ENCODE measurements at regions not wholly inside any gene's neighbourhood (a gene's known extent, or its start where the extent isn't known, plus 50 kb on each side); places are given as distances from the start of the nearest gene placed in this dataset.
"Not testable (repeated sequence)": the region's sequence is repeated elsewhere in the genome, so short reads cannot be mapped to it uniquely, and the experiment has no call there.

GRCh38 chr2:147420947-147421675 lies 423.7 kb upstream of the ACVR2A start:
- Histone ChIP-seq H3K27me3 (ENCODE audit: low read length) (no peaks in the 10 kb centered on the region), H3K79me2 (ENCODE audit: low read length) (no peaks in the 10 kb centered on the region), H3K9ac (ENCODE audit: low read length) (no peak overlapping the region), H3K4me1 (ENCODE audit: insufficient read depth, low read length) (peaks cover 22% of the 10 kb centered on the region), H3K27ac (ENCODE audit: low read length) (no peak overlapping the region), H3K4me2 (ENCODE audit: low read length) (no peak overlapping the region), H3K9me2 (replicated peaks; ENCODE audit: low read length) (no peaks in the 10 kb centered on the region), H3F3A (ENCODE audit: low read length, unreplicated experiment) (no peaks in the 10 kb centered on the region), H3K9me3 (ENCODE audit: low read length) (no peaks in the 10 kb centered on the region), H3K4me3 (ENCODE audit: low read length) (no peak overlapping the region), H2AFZ (ENCODE audit: low read length) (no peak overlapping the region), H4K20me1 (ENCODE audit: low read length) (no peaks in the 10 kb centered on the region), H3K36me3 (ENCODE audit: low read depth, low read length) (no peaks in the 10 kb centered on the region)
- DNase-seq (no peak), ATAC-seq (no peak)
- ChIA-PET CTCF (interaction anchor here (0.6 kb wide), 1 partner anchor 89 kb away, joined by 3 read pairs; no protein-coding TSS in a partner anchor), POLR2A (ENCODE audit: unreplicated experiment) (no interaction called here)
- TF ChIP-seq EZH2phosphoT487 (IDR thresholded peaks at IDR 0.05; ENCODE audit: borderline replicate concordance, low read length): no peak
- no TSS peak for BruUV-seq (replicated peaks)
- intact Hi-C loops (cut with micrococcal nuclease): loop anchor here (10.0 kb wide), 1 partner anchor 204 kb away; no protein-coding TSS in a partner anchor

DNA sequence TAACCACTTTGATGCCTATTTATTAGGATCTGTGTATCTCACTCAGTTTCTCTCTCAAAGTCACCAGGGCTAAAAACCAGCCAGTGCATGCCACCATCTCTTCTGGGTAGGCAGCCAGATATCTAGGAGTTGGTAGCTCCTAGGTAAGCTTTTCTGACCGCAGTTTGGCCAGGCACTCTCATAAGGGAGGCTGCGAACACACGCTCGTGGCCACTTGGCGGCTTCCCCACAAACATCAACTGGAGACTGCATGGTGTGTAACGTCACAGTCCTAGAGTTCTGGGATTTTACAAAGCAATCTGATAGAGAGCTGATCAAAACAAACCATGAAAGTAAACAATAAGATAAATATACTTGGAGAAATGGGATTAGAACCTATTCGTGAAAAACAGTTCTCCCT lies 424.3 kb upstream of the ACVR2A start:
- Histone ChIP-seq H3K9ac (ENCODE audit: low read length) (no peak overlapping the region), H3K9me3 (ENCODE audit: low read length) (no peaks in the 10 kb centered on the region), H3F3A (ENCODE audit: low read length, unreplicated experiment) (no peaks in the 10 kb centered on the region), H3K36me3 (ENCODE audit: low read depth, low read length) (no peaks in the 10 kb centered on the region), H4K20me1 (ENCODE audit: low read length) (no peaks in the 10 kb centered on the region), H3K4me3 (ENCODE audit: low read length) (no peak overlapping the region), H3K27ac (ENCODE audit: low read length) (no peak overlapping the region), H2AFZ (ENCODE audit: low read length) (no peak overlapping the region), H3K4me1 (ENCODE audit: insufficient read depth, low read length) (peaks cover 27% of the 10 kb centered on the region), H3K4me2 (ENCODE audit: low read length) (no peak overlapping the region), H3K79me2 (ENCODE audit: low read length) (no peaks in the 10 kb centered on the region), H3K9me2 (replicated peaks; ENCODE audit: low read length) (no peaks in the 10 kb centered on the region), H3K27me3 (ENCODE audit: low read length) (no peaks in the 10 kb centered on the region)
- TF ChIP-seq EZH2 (IDR thresholded peaks at IDR 0.05; ENCODE audit: low read length, unreplicated experiment) (no peak), EZH2phosphoT487 (IDR thresholded peaks at IDR 0.05; ENCODE audit: borderline replicate concordance, low read length) (no peak), CTCF (conservative IDR thresholded peaks at IDR 0.05; ENCODE audit: low read depth, low read length) (no peak)
- CTCF ChIA-PET: interaction anchor here (0.6 kb wide), 1 partner anchor 88 kb away, joined by 3 read pairs; no protein-coding TSS in a partner anchor
- POLR2A ChIA-PET (ENCODE audit: unreplicated experiment): no interaction called here
- DNase-seq (no peak), ATAC-seq (no peak)
- BruUV-seq (replicated peaks): no TSS peak
- intact Hi-C loops (cut with micrococcal nuclease): loop anchor here (10.0 kb wide), 1 partner anchor 204 kb away; no protein-coding TSS in a partner anchor

DNA sequence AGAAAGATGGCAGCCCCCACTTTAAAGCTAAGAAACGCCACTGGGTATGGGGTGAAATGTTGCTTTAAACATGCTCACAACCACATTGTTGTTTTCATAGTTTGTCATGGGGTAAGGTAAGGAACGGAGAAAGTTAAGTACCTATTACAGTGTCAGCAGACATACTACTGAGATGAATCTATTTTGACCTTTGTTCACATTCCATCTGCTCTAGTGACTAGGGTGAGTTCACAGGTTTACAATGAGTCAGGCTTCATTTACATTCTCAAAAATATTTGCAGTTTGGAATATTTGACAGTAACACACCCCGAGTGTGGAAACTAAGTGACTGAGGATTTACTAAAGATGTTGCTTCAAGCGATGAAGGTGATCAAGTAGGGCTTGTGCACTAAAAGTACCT lies 428.7 kb upstream of the ACVR2A start:
- no TSS peak for BruUV-seq (replicated peaks)
- H3K4me2 ChIP-seq (ENCODE audit: low read length): peak overlapping the region; percentile 74

GRCh38 chr2:147414656-147415055 lies 430.2 kb upstream of the ACVR2A start:
- H3F3A ChIP-seq (ENCODE audit: low read length, unreplicated experiment); POLR2A ChIA-PET (ENCODE audit: unreplicated experiment); H3K9me2 ChIP-seq (replicated peaks; ENCODE audit: low read length); H2AFZ ChIP-seq (ENCODE audit: low read length); H3K36me3 ChIP-seq (ENCODE audit: low read depth, low read length); H3K79me2 ChIP-seq (ENCODE audit: low read length); H3K27me3 ChIP-seq (ENCODE audit: low read length); CTCF ChIA-PET; H4K20me1 ChIP-seq (ENCODE audit: low read length); BruUV-seq (replicated peaks); H3K9ac ChIP-seq (ENCODE audit: low read length); H3K9me3 ChIP-seq (ENCODE audit: low read length); H3K4me3 ChIP-seq (ENCODE audit: low read length); H3K4me2 ChIP-seq (ENCODE audit: low read length): not testable (repeated sequence)
- ATAC-seq: peak; percentile 36
- Histone ChIP-seq H3K4me1 (ENCODE audit: insufficient read depth, low read length) (peaks cover 27% of the 10 kb centered on the region), H3K27ac (ENCODE audit: low read length) (0 out of 2 replicates have a peak overlapping the region, but pooled peaks have one; percentile 9)
- peak; percentile 80 for DNase-seq
- intact Hi-C loops (cut with micrococcal nuclease): loop anchor here (5.0 kb wide), 1 partner anchor 433 kb away; the partner anchor contains the start of gene ACVR2A

More for the DNA sequence above, 428.7 kb upstream of the ACVR2A start:
- ATAC-seq (peak; percentile 99), DNase-seq (peak; percentile 89)
- ChIA-PET CTCF (no interaction called here), POLR2A (ENCODE audit: unreplicated experiment) (no interaction called here)
- Histone ChIP-seq H3K9ac (ENCODE audit: low read length) (no peak overlapping the region), H3K27me3 (ENCODE audit: low read length) (no peaks in the 10 kb centered on the region), H3F3A (ENCODE audit: low read length, unreplicated experiment) (no peaks in the 10 kb centered on the region), H2AFZ (ENCODE audit: low read length) (peak overlapping the region; percentile 7; the same call in 1 of the 2 replicates), H3K36me3 (ENCODE audit: low read depth, low read length) (no peaks in the 10 kb centered on the region), H3K9me2 (replicated peaks; ENCODE audit: low read length) (no peaks in the 10 kb centered on the region), H3K9me3 (ENCODE audit: low read length) (no peaks in the 10 kb centered on the region), H4K20me1 (ENCODE audit: low read length) (no peaks in the 10 kb centered on the region), H3K4me3 (ENCODE audit: low read length) (peak overlapping the region; percentile 20; the same call in 1 of the 2 replicates), H3K79me2 (ENCODE audit: low read length) (no peaks in the 10 kb centered on the region), H3K27ac (ENCODE audit: low read length) (peak overlapping the region; percentile 10; the same call in 1 of the 2 replicates), H3K4me1 (ENCODE audit: insufficient read depth, low read length) (peaks cover 27% of the 10 kb centered on the region)
- no peak for TF ChIP-seq EZH2 (IDR thresholded peaks at IDR 0.05; ENCODE audit: low read length, unreplicated experiment)
- no peak for TF ChIP-seq EZH2phosphoT487 (IDR thresholded peaks at IDR 0.05; ENCODE audit: borderline replicate concordance, low read length)
- no peak for TF ChIP-seq CTCF (conservative IDR thresholded peaks at IDR 0.05; ENCODE audit: low read depth, low read length)
- intact Hi-C loops (cut with micrococcal nuclease): loop anchor here (5.0 kb wide), 1 partner anchor 431 kb away; the partner anchor contains the start of gene ACVR2A

Measured in PC-3 (cell line).